ENCODE measurements at regions not wholly inside any gene's neighbourhood (a gene's known extent, or its start where the extent isn't known, plus 50 kb on each side); places are given as distances from the start of the nearest gene placed in this dataset.

GRCh38 chr1:29825274-29825940 is 589.1 kb downstream of the PTPRU start:
- no peak for DNase-seq

- no peak for DNase-seq
Measured at GRCh38 chr1:29824511-29825273, 588.4 kb downstream of the PTPRU start.

- DNase-seq = no peak
Measured at GRCh38 chr1:29824025-29824424, 587.7 kb downstream of the PTPRU start.

GRCh38 chr1:29823561-29823960 is 587.2 kb downstream of the PTPRU start:
- DNase-seq = no peak

GRCh38 chr1:29821605-29822004 is 585.3 kb downstream of the PTPRU start:
- DNase-seq = no peak

GRCh38 chr1:29820401-29820800 is 584.1 kb downstream of the PTPRU start:
- DNase-seq = no peak

- DNase-seq = no peak
Measured at GRCh38 chr1:29812408-29813135, 576.2 kb downstream of the PTPRU start.

GRCh38 chr1:29811727-29812407 is 575.5 kb downstream of the PTPRU start:
- DNase-seq = no peak

- no peak for DNase-seq
Measured at GRCh38 chr1:29811247-29811646, 574.9 kb downstream of the PTPRU start.

- DNase-seq = no peak
Measured at GRCh38 chr1:29810121-29811120, 574.1 kb downstream of the PTPRU start.

- DNase-seq = no peak
Measured at GRCh38 chr1:29809446-29810120, 573.3 kb downstream of the PTPRU start.

GRCh38 chr1:29808141-29808995 is 572.0 kb downstream of the PTPRU start:
- DNase-seq = no peak

GRCh38 chr1:29807689-29808088 is 571.4 kb downstream of the PTPRU start:
- DNase-seq = no peak

GRCh38 chr1:29806646-29807319 is 570.5 kb downstream of the PTPRU start:
- DNase-seq = no peak

GRCh38 chr1:29805896-29806160 is 569.5 kb downstream of the PTPRU start:
- no peak for DNase-seq

- no peak for DNase-seq
Measured at GRCh38 chr1:29805122-29805895, 569.0 kb downstream of the PTPRU start.

- DNase-seq = no peak
Measured at GRCh38 chr1:29804181-29804899, 568.0 kb downstream of the PTPRU start.

GRCh38 chr1:29803486-29803885 is 567.2 kb downstream of the PTPRU start:
- no peak for DNase-seq

Data from right lung (tissue), 2 donors.